ENCODE measurements at regions not wholly inside any gene's neighbourhood (a gene's known extent, or its start where the extent isn't known, plus 50 kb on each side); places are given as distances from the start of the nearest gene placed in this dataset.

DNA sequence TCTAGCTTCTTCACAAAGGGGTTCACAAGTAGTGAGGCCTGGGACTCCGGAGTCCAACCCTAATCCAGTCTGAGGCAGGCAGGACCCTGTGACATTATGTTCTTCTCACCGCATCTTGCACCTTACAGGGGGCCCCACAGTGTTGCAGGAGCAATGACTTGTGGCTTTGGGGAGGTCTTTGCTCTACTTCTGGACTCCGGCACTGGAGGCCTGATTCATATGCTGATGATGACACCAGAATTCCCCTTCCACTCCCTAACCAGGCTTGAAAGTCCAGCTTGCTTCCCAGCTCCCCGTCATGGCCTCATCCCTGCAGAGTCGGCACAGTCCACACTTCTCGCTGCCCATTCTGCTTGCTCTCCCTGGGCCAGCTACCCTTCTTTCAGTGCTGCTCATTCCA, 96.3 kb upstream of the SLC44A3 start:
- Histone ChIP-seq H3K27ac (ENCODE audit: low read depth in 2 of 2, low read length in 2 of 2) (no peak overlapping the region), H3K27me3 (ENCODE audit: control insufficient read depth, insufficient read depth, low read length) (no peaks in the 10 kb centered on the region), H3K36me3 (ENCODE audit: control insufficient read depth in 2 of 3, insufficient read depth in 3 of 3, low read length in 3 of 3) (no peaks in the 10 kb centered on the region), H3K4me1 (ENCODE audit: control insufficient read depth in 2 of 3, insufficient read depth in 2 of 3, low read depth in 1 of 3, low read length in 3 of 3) (peaks cover 0 to 4% (median 3%) of the 10 kb centered on the region in 3 donors), H3K9me3 (ENCODE audit: control insufficient read depth in 2 of 3, insufficient read depth in 1 of 3, low read length in 3 of 3) (no peaks in the 10 kb centered on the region), H3K9ac (ENCODE audit: low read length in 3 of 3) (no peak overlapping the region), H3K4me3 (ENCODE audit: low read length in 3 of 3) (no peak overlapping the region)
- FAIRE-seq (no peak), DNase-seq (no peak)
- intact Hi-C loops (cut with DNase I): no loop called here
- TF ChIP-seq CTCF (IDR thresholded peaks at IDR 0.05; ENCODE audit: borderline replicate concordance, extremely low read depth, insufficient read depth): no peak

- no peak for FAIRE-seq
Measured at GRCh38 chr1:94723463-94723862, 96.7 kb upstream of the SLC44A3 start.

GRCh38 chr1:94722181-94722580, 98.0 kb upstream of the SLC44A3 start:
- Histone ChIP-seq H3K4me3 (ENCODE audit: low read length in 3 of 3) (no peak overlapping the region), H3K27ac (ENCODE audit: low read depth in 2 of 2, low read length in 2 of 2) (no peak overlapping the region), H3K9me3 (ENCODE audit: control insufficient read depth in 2 of 3, insufficient read depth in 1 of 3, low read length in 3 of 3) (no peaks in the 10 kb centered on the region), H3K9ac (ENCODE audit: low read length in 3 of 3) (no peak overlapping the region), H3K4me1 (ENCODE audit: control insufficient read depth in 2 of 3, insufficient read depth in 2 of 3, low read depth in 1 of 3, low read length in 3 of 3) (no peaks in the 10 kb centered on the region), H3K36me3 (ENCODE audit: control insufficient read depth in 2 of 3, insufficient read depth in 3 of 3, low read length in 3 of 3) (no peaks in the 10 kb centered on the region), H3K27me3 (ENCODE audit: control insufficient read depth, insufficient read depth, low read length) (no peaks in the 10 kb centered on the region)
- TF ChIP-seq CTCF (IDR thresholded peaks at IDR 0.05; ENCODE audit: borderline replicate concordance, extremely low read depth, insufficient read depth): no peak
- FAIRE-seq (no peak), DNase-seq (no peak)
- intact Hi-C loops (cut with DNase I): no loop called here

More at GRCh38 chr1:94723463-94723862, 96.7 kb upstream of the SLC44A3 start:
- Histone ChIP-seq H3K36me3 (ENCODE audit: control insufficient read depth in 2 of 3, insufficient read depth in 3 of 3, low read length in 3 of 3) (no peaks in the 10 kb centered on the region), H3K4me1 (ENCODE audit: control insufficient read depth in 2 of 3, insufficient read depth in 2 of 3, low read depth in 1 of 3, low read length in 3 of 3) (peaks cover 0 to 4% (median 3%) of the 10 kb centered on the region in 3 donors), H3K4me3 (ENCODE audit: low read length in 3 of 3) (no peak overlapping the region), H3K27me3 (ENCODE audit: control insufficient read depth, insufficient read depth, low read length) (no peaks in the 10 kb centered on the region), H3K27ac (ENCODE audit: low read depth in 2 of 2, low read length in 2 of 2) (no peak overlapping the region), H3K9ac (ENCODE audit: low read length in 3 of 3) (no peak overlapping the region), H3K9me3 (ENCODE audit: control insufficient read depth in 2 of 3, insufficient read depth in 1 of 3, low read length in 3 of 3) (no peaks in the 10 kb centered on the region)
- intact Hi-C loops (cut with DNase I): no loop called here
- no peak for DNase-seq
- TF ChIP-seq CTCF (IDR thresholded peaks at IDR 0.05; ENCODE audit: borderline replicate concordance, extremely low read depth, insufficient read depth): no peak

DNA sequence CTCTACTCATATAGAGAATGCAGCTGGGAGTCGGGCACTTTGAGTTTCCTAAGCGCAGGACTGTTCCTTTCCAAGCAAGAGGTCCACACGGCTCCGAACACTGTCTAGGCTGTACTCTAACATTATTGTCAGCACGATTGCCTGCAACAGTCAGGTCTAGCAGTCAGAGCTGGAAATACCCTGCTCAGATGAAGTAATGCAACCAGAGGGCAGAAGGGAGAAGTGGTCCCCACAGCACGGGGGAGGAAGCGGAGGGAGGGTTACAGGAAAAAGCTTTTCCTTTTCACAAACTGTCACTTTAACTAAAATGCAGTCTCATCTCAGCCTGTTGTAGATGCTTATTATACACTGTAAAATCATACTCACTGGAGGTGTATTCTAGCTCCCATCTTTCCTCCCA, 98.9 kb upstream of the SLC44A3 start:
- Histone ChIP-seq H3K27me3 (ENCODE audit: control insufficient read depth, insufficient read depth, low read length) (no peaks in the 10 kb centered on the region), H3K9ac (ENCODE audit: low read length in 3 of 3) (no peak overlapping the region), H3K4me1 (ENCODE audit: control insufficient read depth in 2 of 3, insufficient read depth in 2 of 3, low read depth in 1 of 3, low read length in 3 of 3) (no peaks in the 10 kb centered on the region), H3K36me3 (ENCODE audit: control insufficient read depth in 2 of 3, insufficient read depth in 3 of 3, low read length in 3 of 3) (no peaks in the 10 kb centered on the region), H3K27ac (ENCODE audit: low read depth in 2 of 2, low read length in 2 of 2) (no peak overlapping the region), H3K9me3 (ENCODE audit: control insufficient read depth in 2 of 3, insufficient read depth in 1 of 3, low read length in 3 of 3) (no peaks in the 10 kb centered on the region), H3K4me3 (ENCODE audit: low read length in 3 of 3) (no peak overlapping the region)
- intact Hi-C loops (cut with DNase I): no loop called here
- TF ChIP-seq CTCF (IDR thresholded peaks at IDR 0.05; ENCODE audit: borderline replicate concordance, extremely low read depth, insufficient read depth): no peak
- FAIRE-seq (no peak), DNase-seq (no peak)

Data from kidney (tissue), 13 donors.